ENCODE measurements at regions not wholly inside any gene's neighbourhood (a gene's known extent, or its start where the extent isn't known, plus 50 kb on each side); places are given as distances from the start of the nearest gene placed in this dataset.

DNA sequence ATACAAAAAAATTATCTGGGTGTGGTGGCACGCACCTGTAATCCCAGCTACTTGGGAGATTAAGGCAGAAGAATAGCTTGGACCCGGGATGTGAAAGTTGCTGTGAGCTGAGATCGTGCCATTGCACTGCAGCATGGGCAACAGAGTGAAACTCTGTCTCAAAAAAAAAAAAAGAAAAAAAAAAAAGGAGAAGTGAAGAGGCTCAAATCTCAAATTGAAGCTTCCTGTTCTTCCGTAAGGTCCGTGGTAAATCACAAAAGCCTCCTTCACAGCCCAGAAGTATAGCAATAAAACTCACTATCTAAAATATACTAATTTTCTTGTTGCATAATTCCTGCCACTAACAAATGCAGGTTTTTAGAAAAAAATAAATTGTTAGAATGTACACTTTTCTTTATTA is 498.2 kb upstream of the BRINP3 start:
- H3K27ac ChIP-seq (replicated peaks; ENCODE audit: low read length) = no peak overlapping the region
- no peak overlapping the region for H3K9ac ChIP-seq (ENCODE audit: low read depth, low read length, poor library complexity)
- H3K18ac ChIP-seq (ENCODE audit: low read length) = no peak overlapping the region
- no peaks in the 10 kb centered on the region for H3K27me3 ChIP-seq (ENCODE audit: control insufficient read depth in 3 of 3, insufficient read depth in 3 of 3, low read depth in 1 of 3, low read length in 3 of 3)
- no peak overlapping the region for H2AFZ ChIP-seq (ENCODE audit: low read length)
- no peak overlapping the region for H4K8ac ChIP-seq (ENCODE audit: low read depth, low read length)
- no peak overlapping the region for H3K4ac ChIP-seq (ENCODE audit: low read length)
- H2BK5ac ChIP-seq (ENCODE audit: low read length) = no peak overlapping the region
- H3K4me3 ChIP-seq (ENCODE audit: low read length in 2 of 2) = no peak overlapping the region
- H4K91ac ChIP-seq (ENCODE audit: low read depth, low read length, poor library complexity) = no peak overlapping the region
- no peaks in the 10 kb centered on the region for H3K79me1 ChIP-seq (ENCODE audit: low read depth, low read length)
- H3K4me1 ChIP-seq (ENCODE audit: control insufficient read depth in 2 of 2, insufficient read depth in 1 of 2, low read depth in 1 of 2, low read length in 2 of 2) = no peaks in the 10 kb centered on the region
- WGBS, 2 donors (ENCODE audit: extremely low coverage in 2 of 2, insufficient read length in 2 of 2, insufficient replicate concordance in 1 of 2) = no CpG with 5 or more reads among the region's 5 CpGs
- DNase-seq (ENCODE audit: low spot score) = no peak
- no peak overlapping the region for H3K4me2 ChIP-seq (ENCODE audit: insufficient read depth, low read length, poor library complexity, severe bottlenecking)
- no peak overlapping the region for H2AK5ac ChIP-seq (ENCODE audit: low read depth, low read length)
- H3K23ac ChIP-seq (ENCODE audit: low read depth, low read length, poor library complexity) = no peak overlapping the region
- no peak overlapping the region for H3K14ac ChIP-seq (ENCODE audit: low read length)
- no peaks in the 10 kb centered on the region for H3K9me3 ChIP-seq (replicated peaks in 1 of 2; ENCODE audit: control insufficient read depth in 2 of 2, insufficient read depth in 1 of 2, low read depth in 1 of 2, low read length in 2 of 2)
- no peak overlapping the region for H2BK12ac ChIP-seq (ENCODE audit: low read length)
- H2BK15ac ChIP-seq (ENCODE audit: low read length) = no peak overlapping the region
- H2BK120ac ChIP-seq (ENCODE audit: low read depth, low read length) = no peak overlapping the region
- H3K36me3 ChIP-seq (replicated peaks in 1 of 2; ENCODE audit: control insufficient read depth in 2 of 2, insufficient read depth in 2 of 2, low read length in 2 of 2) = no peaks in the 10 kb centered on the region

GRCh38 chr1:191002768-191003167 is 525.1 kb upstream of the BRINP3 start:
- WGBS, 2 donors (ENCODE audit: extremely low coverage in 2 of 2, insufficient read length in 2 of 2, insufficient replicate concordance in 1 of 2) = no CpG with 5 or more reads among the region's 1 CpG
- no peaks in the 10 kb centered on the region for H3K79me1 ChIP-seq (ENCODE audit: low read depth, low read length)

GRCh38 chr1:191016765-191017164 is 539.1 kb upstream of the BRINP3 start:
- DNase-seq (ENCODE audit: low spot score) = no peak
- H3K4me2 ChIP-seq (ENCODE audit: insufficient read depth, low read length, poor library complexity, severe bottlenecking) = no peak overlapping the region
- H3K14ac ChIP-seq (ENCODE audit: low read length) = no peak overlapping the region
- WGBS, 2 donors (ENCODE audit: extremely low coverage in 2 of 2, insufficient read length in 2 of 2, insufficient replicate concordance in 1 of 2) = no CpG with 5 or more reads among the region's 6 CpGs
- H3K23ac ChIP-seq (ENCODE audit: low read depth, low read length, poor library complexity) = no peak overlapping the region
- H3K27me3 ChIP-seq (ENCODE audit: control insufficient read depth in 3 of 3, insufficient read depth in 3 of 3, low read depth in 1 of 3, low read length in 3 of 3) = no peaks in the 10 kb centered on the region
- no peak overlapping the region for H4K8ac ChIP-seq (ENCODE audit: low read depth, low read length)
- H2BK12ac ChIP-seq (ENCODE audit: low read length) = no peak overlapping the region
- H2BK15ac ChIP-seq (ENCODE audit: low read length) = no peak overlapping the region
- no peak overlapping the region for H3K4me3 ChIP-seq (ENCODE audit: low read length in 2 of 2)
- no peak overlapping the region for H3K4ac ChIP-seq (ENCODE audit: low read length)
- no peak overlapping the region for H2BK5ac ChIP-seq (ENCODE audit: low read length)
- no peak overlapping the region for H2AK5ac ChIP-seq (ENCODE audit: low read depth, low read length)
- H3K36me3 ChIP-seq (replicated peaks in 1 of 2; ENCODE audit: control insufficient read depth in 2 of 2, insufficient read depth in 2 of 2, low read length in 2 of 2) = no peaks in the 10 kb centered on the region
- H3K79me1 ChIP-seq (ENCODE audit: low read depth, low read length) = no peaks in the 10 kb centered on the region
- no peak overlapping the region for H2BK120ac ChIP-seq (ENCODE audit: low read depth, low read length)
- no peak overlapping the region for H3K9ac ChIP-seq (ENCODE audit: low read depth, low read length, poor library complexity)
- no peak overlapping the region for H2AFZ ChIP-seq (ENCODE audit: low read length)
- no peak overlapping the region for H4K91ac ChIP-seq (ENCODE audit: low read depth, low read length, poor library complexity)
- H3K4me1 ChIP-seq (ENCODE audit: control insufficient read depth in 2 of 2, insufficient read depth in 1 of 2, low read depth in 1 of 2, low read length in 2 of 2) = no peaks in the 10 kb centered on the region
- H3K27ac ChIP-seq (replicated peaks; ENCODE audit: low read length) = no peak overlapping the region
- H3K9me3 ChIP-seq (replicated peaks in 1 of 2; ENCODE audit: control insufficient read depth in 2 of 2, insufficient read depth in 1 of 2, low read depth in 1 of 2, low read length in 2 of 2) = no peaks in the 10 kb centered on the region
- no peak overlapping the region for H3K18ac ChIP-seq (ENCODE audit: low read length)

More at GRCh38 chr1:191002768-191003167, 525.1 kb upstream of the BRINP3 start:
- no peak for DNase-seq (ENCODE audit: low spot score)
- Histone ChIP-seq H3K4ac (ENCODE audit: low read length) (no peak overlapping the region), H3K14ac (ENCODE audit: low read length) (no peak overlapping the region), H3K4me3 (ENCODE audit: low read length in 2 of 2) (no peak overlapping the region), H4K91ac (ENCODE audit: low read depth, low read length, poor library complexity) (no peak overlapping the region), H3K18ac (ENCODE audit: low read length) (no peak overlapping the region), H2BK15ac (ENCODE audit: low read length) (no peak overlapping the region), H3K9me3 (replicated peaks in 1 of 2; ENCODE audit: control insufficient read depth in 2 of 2, insufficient read depth in 1 of 2, low read depth in 1 of 2, low read length in 2 of 2) (no peaks in the 10 kb centered on the region), H3K4me1 (ENCODE audit: control insufficient read depth in 2 of 2, insufficient read depth in 1 of 2, low read depth in 1 of 2, low read length in 2 of 2) (no peaks in the 10 kb centered on the region), H2AFZ (ENCODE audit: low read length) (no peak overlapping the region), H2AK5ac (ENCODE audit: low read depth, low read length) (no peak overlapping the region), H4K8ac (ENCODE audit: low read depth, low read length) (no peak overlapping the region), H3K36me3 (replicated peaks in 1 of 2; ENCODE audit: control insufficient read depth in 2 of 2, insufficient read depth in 2 of 2, low read length in 2 of 2) (no peaks in the 10 kb centered on the region), H3K27ac (replicated peaks; ENCODE audit: low read length) (no peak overlapping the region), H3K9ac (ENCODE audit: low read depth, low read length, poor library complexity) (no peak overlapping the region), H2BK12ac (ENCODE audit: low read length) (no peak overlapping the region), H3K27me3 (ENCODE audit: control insufficient read depth in 3 of 3, insufficient read depth in 3 of 3, low read depth in 1 of 3, low read length in 3 of 3) (no peaks in the 10 kb centered on the region), H2BK5ac (ENCODE audit: low read length) (no peak overlapping the region), H3K23ac (ENCODE audit: low read depth, low read length, poor library complexity) (no peak overlapping the region), H2BK120ac (ENCODE audit: low read depth, low read length) (no peak overlapping the region), H3K4me2 (ENCODE audit: insufficient read depth, low read length, poor library complexity, severe bottlenecking) (no peak overlapping the region)

DNA sequence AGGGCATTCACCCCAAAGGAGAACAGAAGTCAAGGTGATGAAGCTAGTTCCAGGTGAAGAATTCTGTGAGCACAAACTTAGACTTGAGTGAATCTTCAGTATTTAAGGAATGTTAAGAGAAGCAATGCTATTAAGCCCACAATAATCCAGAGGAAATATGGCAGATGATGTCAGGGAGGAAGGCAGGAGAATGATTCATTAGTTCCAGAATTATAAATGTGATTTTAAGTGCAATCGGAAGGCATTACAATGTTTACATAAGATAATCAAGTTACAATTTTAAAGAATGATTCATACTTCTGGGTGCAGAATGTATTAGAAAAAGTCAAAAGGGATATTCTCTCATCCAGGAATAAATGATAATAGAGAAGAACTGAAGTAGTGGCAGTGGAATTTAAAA is 545.2 kb upstream of the BRINP3 start:
- no CpG with 5 or more reads among the region's 1 CpG for WGBS, 2 donors (ENCODE audit: extremely low coverage in 2 of 2, insufficient read length in 2 of 2, insufficient replicate concordance in 1 of 2)
- Histone ChIP-seq H3K4me2 (ENCODE audit: insufficient read depth, low read length, poor library complexity, severe bottlenecking) (no peak overlapping the region), H3K14ac (ENCODE audit: low read length) (no peak overlapping the region), H2BK120ac (ENCODE audit: low read depth, low read length) (no peak overlapping the region), H3K4me1 (ENCODE audit: control insufficient read depth in 2 of 2, insufficient read depth in 1 of 2, low read depth in 1 of 2, low read length in 2 of 2) (no peaks in the 10 kb centered on the region), H2BK12ac (ENCODE audit: low read length) (no peak overlapping the region), H3K27ac (replicated peaks; ENCODE audit: low read length) (no peak overlapping the region), H2BK15ac (ENCODE audit: low read length) (no peak overlapping the region), H4K8ac (ENCODE audit: low read depth, low read length) (no peak overlapping the region), H4K91ac (ENCODE audit: low read depth, low read length, poor library complexity) (no peak overlapping the region), H3K79me1 (ENCODE audit: low read depth, low read length) (peaks cover 3% of the 10 kb centered on the region), H3K9ac (ENCODE audit: low read depth, low read length, poor library complexity) (no peak overlapping the region), H3K23ac (ENCODE audit: low read depth, low read length, poor library complexity) (no peak overlapping the region), H2AFZ (ENCODE audit: low read length) (no peak overlapping the region), H3K4me3 (ENCODE audit: low read length in 2 of 2) (no peak overlapping the region), H3K27me3 (ENCODE audit: control insufficient read depth in 3 of 3, insufficient read depth in 3 of 3, low read depth in 1 of 3, low read length in 3 of 3) (no peaks in the 10 kb centered on the region), H3K9me3 (replicated peaks in 1 of 2; ENCODE audit: control insufficient read depth in 2 of 2, insufficient read depth in 1 of 2, low read depth in 1 of 2, low read length in 2 of 2) (no peaks in the 10 kb centered on the region), H3K36me3 (replicated peaks in 1 of 2; ENCODE audit: control insufficient read depth in 2 of 2, insufficient read depth in 2 of 2, low read length in 2 of 2) (no peaks in the 10 kb centered on the region), H2AK5ac (ENCODE audit: low read depth, low read length) (no peak overlapping the region), H3K4ac (ENCODE audit: low read length) (no peak overlapping the region), H3K18ac (ENCODE audit: low read length) (no peak overlapping the region), H2BK5ac (ENCODE audit: low read length) (no peak overlapping the region)
- DNase-seq (ENCODE audit: low spot score) = no peak

All from neuronal stem cell (in vitro differentiated cells).